ENCODE measurements at regions not wholly inside any gene's neighbourhood (a gene's known extent, or its start where the extent isn't known, plus 50 kb on each side); places are given as distances from the start of the nearest gene placed in this dataset.

DNA sequence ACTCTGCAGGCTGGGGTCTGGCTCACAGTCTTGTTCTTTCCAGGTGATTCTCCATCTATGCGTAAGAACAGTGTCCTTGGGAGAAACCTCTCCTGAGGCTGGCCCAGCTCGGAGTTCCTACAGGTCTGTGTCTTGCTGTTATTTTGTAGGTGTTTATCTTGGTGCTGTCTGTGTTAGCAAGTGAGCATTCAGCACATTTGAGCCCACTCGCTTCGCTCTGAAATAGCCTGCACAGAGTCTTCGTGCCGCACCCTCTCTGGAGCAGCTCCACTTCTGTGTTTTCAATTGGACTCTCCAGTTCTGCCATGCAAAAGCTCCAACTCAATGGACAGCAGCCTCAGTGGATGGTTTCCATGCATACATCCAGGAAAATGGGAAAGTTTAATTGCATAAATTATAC is 378.2 kb upstream of the ST6GAL2 start:
- H4K20me1 ChIP-seq (ENCODE audit: control insufficient read depth, insufficient read depth, insufficient read length) = no peaks in the 10 kb centered on the region
- no peak overlapping the region for H3T11ph ChIP-seq (ENCODE audit: low read length)

More for the DNA sequence above, 378.2 kb upstream of the ST6GAL2 start:
- Histone ChIP-seq H4K8ac (replicated peaks; ENCODE audit: insufficient read length, low read depth, low read length) (no peak overlapping the region), H3K23ac (ENCODE audit: insufficient read length, low read depth, low read length) (no peak overlapping the region), H2BK5ac (ENCODE audit: insufficient read length, low read length) (no peak overlapping the region), H3K23me2 (ENCODE audit: insufficient read length, low read depth, low read length, poor library complexity, severe bottlenecking) (no peaks in the 10 kb centered on the region), H3K79me1 (ENCODE audit: insufficient read depth, low read depth, low read length, poor library complexity, severe bottlenecking) (no peaks in the 10 kb centered on the region), H2AFZ (ENCODE audit: low read length) (no peak overlapping the region), H4K5ac (ENCODE audit: insufficient read length, low read depth, low read length) (no peak overlapping the region), H2BK12ac (ENCODE audit: insufficient read length, low read depth, low read length) (no peak overlapping the region), H3K4ac (ENCODE audit: low read depth, low read length) (no peak overlapping the region), H3K9ac (ENCODE audit: extremely low read depth, insufficient read length, low read length) (no peak overlapping the region), H3K4me1 (ENCODE audit: insufficient read depth, low read length) (peaks cover 2% of the 10 kb centered on the region; the same call in 1 of the 2 replicates), H2BK20ac (ENCODE audit: low read depth, low read length, poor library complexity, severe bottlenecking) (no peak overlapping the region), H3K27me3 (ENCODE audit: insufficient read depth, low read length) (no peaks in the 10 kb centered on the region), H3K14ac (ENCODE audit: insufficient read depth, low read length) (no peak overlapping the region), H3K27ac (ENCODE audit: insufficient read length, low read depth, low read length) (no peak overlapping the region), H3K18ac (ENCODE audit: insufficient read length, low read depth, low read length) (no peak overlapping the region), H2AK5ac (ENCODE audit: insufficient read length, low read length) (no peak overlapping the region), H2BK15ac (ENCODE audit: low read depth, low read length) (no peak overlapping the region), H3K9me3 (ENCODE audit: control insufficient read depth, low read depth, low read length) (no peaks in the 10 kb centered on the region), H2BK120ac (ENCODE audit: low read depth, low read length, poor library complexity, severe bottlenecking) (no peak overlapping the region), H3K4me2 (ENCODE audit: insufficient read depth, insufficient read length, low read length) (no peak overlapping the region), H3K56ac (ENCODE audit: insufficient read length, low read depth, low read length) (no peak overlapping the region), H4K91ac (ENCODE audit: insufficient read length, low read depth, low read length) (no peak overlapping the region), H3K79me2 (ENCODE audit: insufficient read depth, low read length) (no peaks in the 10 kb centered on the region)
- peaks cover 15 to 16% of the 10 kb centered on the region in 2 experiments for H3K4me1 Mint-ChIP-seq
- no peaks in the 10 kb centered on the region for H3K36me3 Mint-ChIP-seq (ENCODE audit: insufficient read depth in 1 of 3, low read depth in 3 of 3)
- no peaks in the 10 kb centered on the region; the same call in 1 of the 2 replicates for H3K27me3 Mint-ChIP-seq (ENCODE audit: low read depth)
- H3K27ac Mint-ChIP-seq = no peak overlapping the region
- H3K9me3 Mint-ChIP-seq = 0 out of 5 replicates have a peak, but pooled peaks cover 0 to 2% of the 10 kb centered on the region in 2 experiments
- DNase-seq = no peak
- WGBS (ENCODE audit: extremely low coverage, insufficient read length, low lambda C conversion rate) = no CpG with 5 or more reads among the region's 6 CpGs
- no peak overlapping the region for H3K4me3 Mint-ChIP-seq
- TF ChIP-seq, protein P1, sequence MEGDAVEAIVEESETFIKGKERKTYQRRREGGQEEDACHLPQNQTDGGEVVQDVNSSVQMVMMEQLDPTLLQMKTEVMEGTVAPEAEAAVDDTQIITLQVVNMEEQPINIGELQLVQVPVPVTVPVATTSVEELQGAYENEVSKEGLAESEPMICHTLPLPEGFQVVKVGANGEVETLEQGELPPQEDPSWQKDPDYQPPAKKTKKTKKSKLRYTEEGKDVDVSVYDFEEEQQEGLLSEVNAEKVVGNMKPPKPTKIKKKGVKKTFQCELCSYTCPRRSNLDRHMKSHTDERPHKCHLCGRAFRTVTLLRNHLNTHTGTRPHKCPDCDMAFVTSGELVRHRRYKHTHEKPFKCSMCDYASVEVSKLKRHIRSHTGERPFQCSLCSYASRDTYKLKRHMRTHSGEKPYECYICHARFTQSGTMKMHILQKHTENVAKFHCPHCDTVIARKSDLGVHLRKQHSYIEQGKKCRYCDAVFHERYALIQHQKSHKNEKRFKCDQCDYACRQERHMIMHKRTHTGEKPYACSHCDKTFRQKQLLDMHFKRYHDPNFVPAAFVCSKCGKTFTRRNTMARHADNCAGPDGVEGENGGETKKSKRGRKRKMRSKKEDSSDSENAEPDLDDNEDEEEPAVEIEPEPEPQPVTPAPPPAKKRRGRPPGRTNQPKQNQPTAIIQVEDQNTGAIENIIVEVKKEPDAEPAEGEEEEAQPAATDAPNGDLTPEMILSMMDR (conservative IDR thresholded peaks at IDR 0.05) = no peak

All from H9 (cell line).